ENCODE measurements at regions not wholly inside any gene's neighbourhood (a gene's known extent, or its start where the extent isn't known, plus 50 kb on each side); places are given as distances from the start of the nearest gene placed in this dataset.

GRCh38 chr1:83670909-83671565 lies 327.9 kb downstream of the TTLL7 start:
- TF ChIP-seq CTCF (IDR thresholded peaks at IDR 0.05) = no peak
- no peak for TF ChIP-seq EZH2 (IDR thresholded peaks at IDR 0.05)
- no peak for TF ChIP-seq EZH2phosphoT487 (IDR thresholded peaks at IDR 0.05)
